ENCODE measurements at regions not wholly inside any gene's neighbourhood (a gene's known extent, or its start where the extent isn't known, plus 50 kb on each side); places are given as distances from the start of the nearest gene placed in this dataset.
"Not testable (repeated sequence)": the region's sequence is repeated elsewhere in the genome, so short reads cannot be mapped to it uniquely, and the experiment has no call there.

GRCh38 chr2:57044931-57045635 is 861.3 kb downstream of the CCDC85A start:
- no peak for DNase-seq

GRCh38 chr2:57049273-57049672 is 865.5 kb downstream of the CCDC85A start:
- no peak for DNase-seq

GRCh38 chr2:57050007-57050406 is 866.2 kb downstream of the CCDC85A start:
- DNase-seq: no peak

- DNase-seq: not testable (repeated sequence)
These were observed 882.5 kb downstream of the CCDC85A start for GRCh38 chr2:57066301-57066700.

- DNase-seq: no peak
These were observed 891.4 kb downstream of the CCDC85A start for GRCh38 chr2:57075226-57075625.

DNA sequence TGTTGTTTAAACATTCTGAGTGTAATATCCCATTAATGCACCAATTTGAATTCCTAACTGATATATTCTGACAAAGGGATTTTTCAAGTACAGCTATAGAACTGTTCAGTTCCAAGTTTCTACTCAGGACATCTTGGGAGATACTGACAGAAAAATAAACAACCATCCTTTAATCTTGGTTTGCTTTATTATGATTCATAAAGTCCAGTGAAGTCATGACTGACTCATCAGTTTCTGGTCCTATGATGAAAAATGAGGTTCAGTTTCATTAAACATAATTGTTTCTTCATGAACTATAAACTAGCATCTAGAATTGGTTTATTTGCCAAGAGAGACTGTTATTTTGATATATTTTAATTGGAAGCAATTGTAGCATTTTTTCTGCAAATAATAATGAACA is 896.2 kb downstream of the CCDC85A start:
- DNase-seq: no peak

DNA sequence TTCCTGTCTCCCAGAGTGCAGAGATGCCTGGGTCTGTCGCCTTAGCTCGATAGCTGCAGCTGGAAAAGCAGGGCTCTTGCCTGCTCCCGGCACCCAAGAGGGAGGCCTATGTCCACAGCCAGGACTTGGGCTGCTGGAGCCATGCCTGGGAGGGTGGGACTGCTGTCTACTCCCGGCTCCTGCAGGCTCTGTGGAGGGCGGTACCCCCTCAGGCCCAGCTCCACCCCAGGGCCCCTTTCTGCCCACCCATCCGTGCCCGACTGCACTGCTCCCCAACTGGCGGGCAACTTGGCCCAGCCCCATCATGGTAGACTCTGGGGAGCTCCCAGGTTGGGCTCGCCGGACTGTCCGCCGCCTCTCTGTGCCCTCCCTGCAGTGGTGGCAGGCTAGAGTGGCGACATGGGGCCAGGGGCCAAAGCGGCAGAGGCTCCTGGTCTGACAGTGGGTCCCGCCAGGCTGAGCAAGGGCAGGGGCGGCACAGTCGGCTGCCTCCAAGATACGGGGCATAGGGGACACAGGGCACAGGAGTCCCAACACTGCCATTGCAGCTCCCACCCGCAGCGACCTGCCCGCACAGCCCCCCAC is 901.0 kb downstream of the CCDC85A start:
- no peak for DNase-seq

- no peak for DNase-seq
These were observed 909.2 kb downstream of the CCDC85A start for GRCh38 chr2:57093020-57093419.

DNA sequence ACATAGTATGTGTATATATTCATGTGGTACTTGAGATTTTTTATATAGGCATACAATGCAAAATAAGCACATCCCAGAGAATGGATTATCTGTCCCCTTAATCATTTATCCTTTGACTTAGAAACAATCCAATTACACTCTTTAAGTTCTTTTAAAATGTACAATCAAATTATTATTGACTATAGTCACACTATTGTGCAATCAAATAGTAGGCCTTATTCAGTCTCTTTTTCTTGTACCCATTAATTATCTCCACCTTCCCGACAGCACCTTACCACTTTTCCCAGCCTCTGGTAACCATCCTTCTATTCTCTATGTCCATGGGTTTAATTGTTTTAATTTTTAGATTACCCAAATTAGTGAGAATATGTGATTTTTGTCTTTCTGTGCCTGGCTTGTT is 914.1 kb downstream of the CCDC85A start:
- no peak for DNase-seq

DNA sequence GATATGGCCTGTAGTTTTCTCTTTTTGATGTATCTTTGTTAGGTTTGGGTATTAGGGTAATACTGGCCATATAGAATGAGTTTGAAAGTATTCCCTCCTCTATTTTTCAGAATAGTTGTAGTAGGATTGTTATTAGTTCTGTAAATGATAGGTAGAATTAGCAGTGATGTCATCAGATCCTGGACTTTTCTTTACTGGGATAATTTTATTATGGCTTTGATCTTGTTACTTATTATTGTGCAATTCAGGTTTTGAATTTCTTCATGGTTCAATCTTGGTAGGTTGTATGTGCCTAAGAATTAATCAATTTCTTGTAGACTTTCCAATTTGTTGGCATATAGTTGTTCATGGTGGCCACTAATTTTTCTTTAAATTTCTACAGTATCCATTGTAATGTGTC is 916.6 kb downstream of the CCDC85A start:
- no peak for DNase-seq

DNA sequence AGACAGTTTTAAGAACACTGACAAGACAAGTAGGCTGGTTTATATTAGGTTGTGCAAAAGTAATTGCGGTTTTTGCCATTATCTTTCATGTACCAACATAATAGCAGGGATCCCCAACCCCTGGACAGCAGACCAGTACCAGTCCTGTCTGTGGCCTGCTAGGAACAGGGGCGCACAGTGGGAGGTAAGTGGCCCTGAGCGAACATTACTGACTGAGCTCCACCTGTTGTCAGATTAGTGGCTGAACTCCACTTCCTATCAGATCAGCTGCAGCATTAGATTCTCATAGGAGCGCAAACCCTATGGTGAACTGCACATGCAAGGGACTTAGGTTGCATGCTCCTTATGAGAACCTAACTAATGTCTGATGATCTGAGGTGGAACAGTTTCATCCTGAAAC is 921.9 kb downstream of the CCDC85A start:
- no peak for DNase-seq

- no peak for DNase-seq
These were observed 923.6 kb downstream of the CCDC85A start for GRCh38 chr2:57107353-57107752.

DNA sequence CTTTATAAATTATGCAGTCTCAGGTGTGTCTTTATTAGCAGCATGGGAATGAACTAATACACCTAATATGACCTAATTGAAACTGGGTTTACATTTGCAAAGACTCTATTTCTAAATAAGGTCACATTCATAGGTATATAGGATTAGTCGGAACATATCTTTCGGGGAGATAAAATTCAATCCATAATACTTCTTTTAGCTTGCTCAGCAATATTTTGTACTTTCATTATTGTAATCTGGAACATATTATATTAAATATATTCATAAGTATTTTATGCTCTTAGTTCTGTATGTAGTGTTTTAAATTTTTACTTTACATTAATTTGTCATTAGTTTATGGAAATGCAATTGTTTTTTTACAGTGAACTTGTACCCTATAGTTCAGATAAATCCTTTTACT is 927.7 kb downstream of the CCDC85A start:
- no peak for DNase-seq

GRCh38 chr2:57119141-57119540 is 927.5 kb upstream of the VRK2 start:
- no peak for DNase-seq

- no peak for DNase-seq
These were observed 920.2 kb upstream of the VRK2 start for GRCh38 chr2:57126410-57126809.

DNA sequence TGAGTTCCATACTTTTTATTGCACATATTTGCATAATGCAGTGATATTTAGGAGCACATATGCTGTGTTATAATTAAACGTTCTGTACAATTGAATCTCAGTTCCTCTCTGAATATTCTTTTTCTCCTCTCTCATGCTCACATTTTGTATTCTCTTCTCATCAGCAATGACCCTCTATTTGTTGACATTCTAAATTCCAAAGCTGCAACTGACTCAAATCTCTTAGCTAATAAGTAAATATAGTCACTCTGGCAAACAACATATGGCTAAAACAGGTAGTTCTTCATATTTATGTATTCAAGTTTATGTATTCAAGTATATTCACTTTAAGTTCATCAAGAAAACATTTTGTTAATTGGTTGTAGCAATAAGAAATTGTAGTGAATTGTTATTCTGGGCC is 907.4 kb upstream of the VRK2 start:
- no peak for DNase-seq

- no peak for DNase-seq
These were observed 905.3 kb upstream of the VRK2 start for GRCh38 chr2:57141269-57141668.

GRCh38 chr2:57146951-57147350 is 899.7 kb upstream of the VRK2 start:
- no peak for DNase-seq

GRCh38 chr2:57156231-57156924 is 890.2 kb upstream of the VRK2 start:
- DNase-seq: no peak

GRCh38 chr2:57160976-57161375 is 885.6 kb upstream of the VRK2 start:
- no peak for DNase-seq

DNA sequence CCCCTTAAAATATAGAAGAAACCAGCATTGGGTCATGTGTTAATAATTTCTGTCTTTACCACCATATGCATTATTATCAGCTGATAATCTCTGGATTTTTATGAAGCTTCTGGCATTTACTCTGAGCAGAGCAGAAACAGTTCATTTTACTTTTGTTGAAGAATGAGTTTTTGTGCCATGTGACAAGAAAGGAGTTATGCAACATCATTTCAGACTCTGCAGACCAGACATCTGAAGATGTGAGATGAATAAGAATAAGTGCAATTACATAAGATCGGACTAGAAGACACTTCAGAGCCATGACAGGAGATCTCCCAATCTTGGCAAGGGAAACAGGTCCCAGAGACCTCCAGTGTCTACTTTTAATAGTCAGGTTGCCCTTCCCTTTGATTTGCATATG is 869.4 kb upstream of the VRK2 start:
- no peak for DNase-seq

DNA sequence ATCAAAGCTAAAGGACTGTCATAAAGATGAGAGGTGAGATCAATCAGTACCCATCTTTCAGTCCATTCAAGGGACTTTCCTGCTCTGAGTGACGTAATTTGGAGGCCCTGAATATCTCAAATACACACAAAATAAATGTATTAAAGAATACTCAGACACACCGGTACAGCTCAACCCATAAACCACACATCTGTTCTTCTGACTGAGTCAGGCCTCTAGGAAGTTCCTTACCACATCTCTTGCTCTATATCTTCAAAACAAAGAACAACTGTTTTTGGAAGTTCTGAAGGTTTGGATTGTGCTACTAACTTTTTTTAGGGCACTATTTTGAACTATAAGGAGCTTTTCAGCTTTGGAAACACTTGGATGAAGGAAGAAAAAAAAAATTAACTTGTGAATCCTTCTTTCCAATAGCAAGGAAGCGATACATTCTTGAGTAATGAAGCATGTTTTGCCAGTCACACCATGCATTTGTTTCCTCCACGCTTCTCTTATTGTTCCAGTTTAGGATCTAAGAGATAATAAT is 866.5 kb upstream of the VRK2 start:
- DNase-seq: no peak

DNA sequence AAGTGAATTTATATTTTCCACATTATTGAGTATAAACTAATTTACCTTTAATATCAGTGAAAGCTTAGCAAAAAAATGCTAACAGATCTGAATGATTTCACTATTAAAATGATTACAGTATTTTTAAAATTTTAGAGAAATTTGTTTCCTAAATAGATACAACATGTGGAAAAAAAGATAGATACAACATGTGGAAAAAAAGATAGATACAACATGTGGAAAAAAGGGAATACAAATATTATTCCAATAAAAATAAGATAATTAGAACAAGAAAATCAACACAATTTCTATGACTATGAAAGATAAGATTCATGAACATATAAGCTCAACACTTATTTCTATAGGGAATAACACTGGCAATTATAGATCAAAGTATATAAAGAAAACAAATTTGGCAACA is 865.9 kb upstream of the VRK2 start:
- DNase-seq: no peak
